AML-193 (cell line): ENCODE measurements at regions not wholly inside any gene's neighbourhood (a gene's known extent, or its start where the extent isn't known, plus 50 kb on each side); places are given as distances from the start of the nearest gene placed in this dataset.

Source experiments
- DNase-seq, 2 experiments: peaks; one replicate each; lab custom pipeline; 2025; lab: John Stamatoyannopoulos, UW

DNA sequence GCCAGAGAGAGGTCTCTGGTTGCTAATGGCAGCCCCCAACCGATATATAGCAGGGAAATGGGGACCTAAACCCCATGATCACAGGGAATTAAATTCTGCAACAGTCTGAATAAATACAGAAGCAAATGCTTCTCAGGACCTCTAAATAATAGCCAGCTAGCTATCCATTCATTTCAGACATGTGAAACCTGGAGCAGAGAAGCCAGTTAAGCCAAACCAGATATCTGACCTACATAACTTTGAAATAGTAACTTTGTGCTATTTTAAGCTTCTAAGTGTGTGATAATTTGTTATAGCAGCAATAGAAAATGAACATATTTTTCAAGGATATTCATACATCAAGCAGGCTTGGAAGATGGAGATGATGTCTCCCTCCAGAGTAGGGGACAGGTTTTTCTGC lies 1062.9 kb upstream of the CADM2 start:
- DNase-seq = no peak

- no peak for DNase-seq
Measured at GRCh38 chr3:83902787-83903533, 1055.8 kb upstream of the CADM2 start.

- DNase-seq = no peak
Measured at GRCh38 chr3:83913381-83913780, 1045.4 kb upstream of the CADM2 start.

- DNase-seq = no peak
Measured at GRCh38 chr3:83926291-83926690, 1032.5 kb upstream of the CADM2 start.

DNA sequence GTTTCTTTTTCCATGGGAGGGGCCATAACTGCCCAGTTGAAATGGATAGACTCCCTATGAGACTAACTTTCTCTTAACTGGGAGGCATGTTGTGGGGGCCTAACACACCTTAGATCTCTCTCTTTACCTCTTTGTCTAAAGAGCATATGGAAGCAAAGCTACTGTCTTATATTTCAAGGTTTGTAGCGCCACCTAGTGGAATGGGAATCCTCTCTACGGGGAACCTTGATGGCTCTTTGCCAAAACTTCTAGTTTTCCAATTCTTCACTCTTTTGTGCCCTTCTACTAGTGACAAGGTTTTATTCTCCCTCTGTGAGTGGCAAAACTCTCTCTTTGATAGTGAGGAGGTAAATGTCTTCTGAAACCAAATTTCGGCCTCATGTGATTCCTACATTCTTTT lies 1030.4 kb upstream of the CADM2 start:
- peak; percentile 79 to 85 for DNase-seq

- DNase-seq = no peak
Measured at GRCh38 chr3:83928903-83929302, 1029.9 kb upstream of the CADM2 start.

DNA sequence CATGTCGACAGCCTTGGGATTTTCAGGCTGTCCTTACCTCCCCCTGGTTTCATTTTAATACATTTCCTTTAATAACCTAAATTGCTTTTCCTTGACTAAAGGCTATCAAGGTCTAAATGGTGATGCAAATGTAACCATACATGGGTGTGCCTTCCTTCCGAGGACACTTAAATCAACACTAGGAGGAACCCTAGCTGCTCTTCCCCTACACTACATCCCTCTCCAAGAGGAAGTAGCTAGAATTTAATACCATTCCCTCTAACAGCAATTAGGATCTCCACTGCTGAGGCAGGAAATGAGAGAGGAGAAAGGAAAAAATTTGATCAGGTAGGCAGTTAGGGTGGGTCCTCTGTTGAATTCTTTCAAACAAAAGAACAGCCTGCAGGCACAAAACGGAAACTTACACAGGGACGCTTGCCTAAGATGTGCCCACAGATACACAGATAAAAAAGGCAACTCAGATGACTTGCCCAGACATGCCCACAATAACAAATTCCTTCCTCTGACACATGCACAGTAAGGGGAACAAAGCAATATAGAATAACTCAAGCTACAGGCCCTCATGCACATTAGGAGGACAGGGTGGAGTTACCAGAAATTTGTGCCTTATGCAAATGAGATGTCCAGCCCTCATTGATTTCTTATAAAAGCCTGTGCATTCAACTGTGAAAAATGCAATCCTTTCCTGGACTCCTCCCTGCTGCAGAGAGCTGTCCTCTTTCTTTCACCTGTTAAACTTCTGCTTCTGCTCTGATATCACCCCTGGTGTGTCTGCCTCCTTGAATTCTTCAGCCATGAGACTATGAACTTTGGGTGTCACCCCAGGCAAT lies 1024.4 kb upstream of the CADM2 start:
- DNase-seq = no peak

DNA sequence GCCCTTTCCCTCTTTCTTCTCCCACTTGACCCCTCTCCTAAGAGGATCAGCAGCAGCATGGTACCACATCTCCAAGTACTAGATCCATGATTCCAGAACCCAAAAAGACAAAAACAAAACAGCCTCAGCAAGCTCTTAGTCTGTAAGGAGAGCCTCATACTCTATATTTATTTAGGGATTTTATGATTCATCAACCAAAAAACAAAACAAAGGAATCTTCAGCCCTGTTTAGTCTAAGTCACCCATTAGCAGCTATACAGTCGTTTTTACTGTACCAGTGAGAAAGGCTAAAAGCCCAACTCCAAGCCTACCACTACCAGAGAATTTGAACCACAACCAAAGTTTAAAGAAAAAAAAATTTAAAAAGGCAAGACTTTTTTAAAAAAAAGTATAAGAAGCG lies 1020.3 kb upstream of the CADM2 start:
- no peak for DNase-seq

DNA sequence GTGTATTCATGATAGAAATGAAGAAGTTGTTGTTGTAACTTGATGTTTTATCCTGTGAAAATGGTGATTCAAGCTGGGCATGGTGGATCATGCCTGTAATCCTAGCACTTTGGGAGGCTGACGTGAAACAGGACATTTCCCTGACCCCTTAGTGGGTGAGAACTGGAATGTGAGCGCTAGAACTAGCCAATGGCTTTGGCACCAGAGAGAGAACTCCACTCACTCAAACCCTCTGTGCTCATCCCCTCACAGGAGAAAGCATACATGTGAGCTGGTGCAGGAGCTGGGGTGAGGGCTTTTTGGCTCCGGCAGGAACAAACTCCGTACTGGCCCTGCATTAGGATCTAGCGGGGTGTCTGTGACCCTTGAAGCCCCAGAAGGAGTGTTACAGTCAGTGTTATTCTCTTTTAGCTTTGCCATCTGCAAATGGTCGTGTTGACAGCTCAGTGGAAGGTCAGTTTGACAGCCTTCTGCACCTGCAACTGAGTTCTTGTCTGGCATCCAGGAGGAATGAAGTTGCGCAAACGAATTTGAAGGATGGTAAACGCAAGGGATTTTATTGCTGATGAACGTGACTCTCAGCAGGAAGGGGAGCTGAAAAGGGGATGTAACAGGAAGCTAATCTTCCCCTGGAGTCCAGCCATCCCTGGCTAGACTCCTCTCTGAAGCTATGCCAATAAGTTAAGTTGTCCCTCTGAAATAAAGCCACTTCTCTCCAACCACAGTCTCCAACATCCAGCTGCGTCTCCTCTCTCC lies 1016.6 kb upstream of the CADM2 start:
- no peak for DNase-seq

GRCh38 chr3:83946049-83946448 lies 1012.7 kb upstream of the CADM2 start:
- DNase-seq = no peak

- DNase-seq = peak; percentile 10 to 27
Measured at GRCh38 chr3:83946554-83946953, 1012.2 kb upstream of the CADM2 start.

DNA sequence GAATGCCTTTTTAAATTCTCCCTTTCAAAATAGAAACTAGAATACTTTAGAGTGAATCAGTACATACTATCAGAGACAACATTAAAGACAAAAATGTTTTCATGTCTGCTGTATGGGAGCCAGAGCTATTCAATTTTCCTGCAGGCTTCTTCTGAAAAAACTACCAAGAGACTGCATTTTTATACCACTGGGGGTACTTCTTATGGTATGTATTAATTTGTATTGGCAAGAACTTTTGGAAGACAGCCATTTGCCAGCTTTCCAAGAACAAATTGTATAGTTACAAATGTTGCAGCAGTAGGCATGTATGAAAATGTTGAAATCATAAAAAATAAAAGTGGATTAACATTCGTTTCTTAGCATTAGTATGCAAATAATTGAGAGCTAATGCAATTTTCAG lies 1010.0 kb upstream of the CADM2 start:
- no peak for DNase-seq

DNA sequence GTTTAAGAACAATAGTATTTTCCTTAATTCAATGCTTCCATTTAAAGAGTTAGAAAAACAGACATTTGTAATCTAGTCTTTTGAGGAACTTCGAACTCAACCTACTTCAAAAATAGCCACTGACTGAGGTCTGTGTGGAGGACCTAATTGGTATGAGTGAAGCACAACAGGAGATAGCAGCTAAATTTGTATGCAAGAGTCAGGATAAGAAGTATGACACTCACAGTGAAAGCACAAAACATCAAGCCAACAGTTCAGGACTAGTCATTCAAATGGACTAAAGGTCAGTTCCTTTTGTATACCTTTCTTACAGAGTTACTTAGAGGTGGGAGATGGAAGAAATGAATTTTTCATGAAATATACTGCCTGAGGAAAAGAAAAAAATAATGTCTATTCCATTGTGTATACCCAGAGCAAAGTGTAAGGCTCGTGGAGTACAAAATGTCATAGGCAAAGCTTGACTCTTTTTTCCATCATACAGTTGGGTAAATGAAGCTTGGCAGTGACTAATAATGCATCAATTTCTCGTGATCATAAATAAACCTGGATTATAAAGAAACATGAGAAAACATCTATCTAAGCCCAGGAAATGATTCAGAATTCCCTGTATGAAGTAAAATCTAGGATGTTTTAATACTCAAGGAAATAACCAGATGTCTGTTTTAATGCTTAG lies 1005.2 kb upstream of the CADM2 start:
- DNase-seq = no peak

DNA sequence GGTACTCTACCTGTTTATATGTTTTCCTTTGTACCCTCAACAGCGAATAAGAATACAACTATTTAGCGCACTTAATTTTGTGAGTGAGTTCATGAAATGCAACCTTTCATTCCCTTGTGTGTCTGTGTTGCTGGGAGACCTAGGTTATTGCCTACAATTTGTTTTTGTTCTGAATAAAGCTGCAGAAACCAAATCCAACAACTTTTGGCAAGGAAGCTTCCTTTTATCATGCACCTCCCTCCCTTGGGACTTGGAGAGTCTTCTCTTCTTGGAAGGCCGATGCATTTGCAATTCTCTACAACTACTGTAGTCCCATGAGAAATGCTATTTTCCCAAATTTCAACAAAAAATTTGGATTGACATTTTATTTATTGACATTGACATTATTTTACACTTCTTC lies 1002.4 kb upstream of the CADM2 start:
- no peak for DNase-seq

DNA sequence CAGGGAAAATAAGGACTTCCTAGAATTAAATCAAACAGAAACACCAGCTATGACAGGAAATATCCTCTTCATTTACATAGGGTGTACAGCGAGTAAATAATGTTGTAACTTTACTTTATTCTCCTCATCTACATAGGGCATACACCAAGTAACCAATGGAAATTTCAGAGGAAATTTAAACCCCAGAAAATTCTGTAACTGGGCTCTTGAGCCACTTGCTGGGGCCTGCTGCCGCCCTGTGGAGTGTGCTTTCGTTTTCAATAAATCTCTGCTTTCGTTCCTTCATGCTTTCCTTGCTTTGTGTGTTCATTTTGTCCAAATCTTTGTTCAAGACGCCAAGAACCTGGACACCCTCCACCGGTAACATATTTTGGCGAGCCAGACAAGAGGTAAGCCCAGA lies 990.4 kb upstream of the CADM2 start:
- no peak for DNase-seq

DNA sequence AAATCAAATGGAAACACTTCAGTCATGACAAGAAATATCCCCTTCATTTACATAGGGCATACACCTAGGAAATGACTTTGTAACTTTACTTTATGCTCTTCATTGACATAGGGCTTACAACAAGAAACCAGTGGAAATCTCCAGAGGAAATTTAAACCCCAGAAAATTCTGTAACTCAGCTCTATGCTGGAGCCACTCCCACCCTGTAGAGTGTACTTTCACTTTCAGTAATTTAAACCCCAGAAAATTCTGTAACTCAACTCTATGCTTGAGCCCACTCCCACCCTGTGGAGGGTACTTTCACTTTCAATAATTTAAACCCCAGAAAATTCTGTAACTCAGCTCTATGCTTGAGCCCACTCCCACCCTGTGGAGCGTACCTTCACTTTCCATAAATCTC lies 987.1 kb upstream of the CADM2 start:
- DNase-seq = no peak

DNA sequence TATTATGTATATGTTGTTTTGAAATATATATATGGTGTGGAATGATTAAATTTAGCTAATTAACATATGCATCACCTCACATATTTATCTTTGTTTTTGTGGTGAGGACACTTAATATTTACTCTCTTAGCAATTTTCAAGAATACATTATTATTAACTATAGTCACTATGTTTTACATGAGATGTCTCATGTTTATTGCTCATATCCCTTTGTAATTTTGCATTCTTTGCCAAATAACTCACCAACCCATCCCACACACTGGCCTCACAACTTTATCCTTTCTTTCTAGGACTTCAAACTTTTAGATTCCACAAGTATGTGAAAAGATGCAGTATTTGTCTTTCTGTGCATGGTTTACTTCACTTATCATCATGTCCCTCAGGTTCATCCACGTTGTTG lies 950.2 kb upstream of the CADM2 start:
- no peak for DNase-seq

DNA sequence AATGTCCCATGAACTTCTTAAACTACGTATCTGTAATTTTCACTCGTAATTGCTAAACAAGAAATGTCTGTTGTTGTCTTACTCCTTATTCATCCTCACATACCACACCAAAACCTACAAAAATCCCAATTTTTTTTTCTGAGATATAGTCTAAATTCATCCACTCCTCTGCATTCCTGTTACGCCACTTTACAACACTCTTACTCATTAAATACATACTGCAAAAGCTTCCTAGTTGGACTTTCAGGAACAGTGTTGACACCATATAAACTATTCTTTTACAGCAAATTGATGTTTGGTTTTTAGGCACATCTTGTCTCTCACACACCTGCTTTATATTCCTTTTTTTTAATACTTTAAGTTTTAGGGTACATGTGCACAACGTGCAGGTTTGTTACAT lies 934.9 kb upstream of the CADM2 start:
- DNase-seq = no peak

GRCh38 chr3:84039099-84039498 lies 919.7 kb upstream of the CADM2 start:
- no peak for DNase-seq

GRCh38 chr3:84042399-84043106 lies 916.2 kb upstream of the CADM2 start:
- no peak for DNase-seq

GRCh38 chr3:84066915-84067314 lies 891.9 kb upstream of the CADM2 start:
- DNase-seq = no peak

- DNase-seq = no peak
Measured at GRCh38 chr3:84073664-84074063, 885.1 kb upstream of the CADM2 start.
